RWPE2 (cell line): ENCODE measurements at regions not wholly inside any gene's neighbourhood (a gene's known extent, or its start where the extent isn't known, plus 50 kb on each side); places are given as distances from the start of the nearest gene placed in this dataset.

ENCODE experiments used
- ATAC-seq: fragments of 200-7000 bp; cut with Tn5 transposase; 3 replicates; pipeline ENCODE4 v1.9.1; 2021; ENCODE audit warnings: low read depth
- DNase-seq: peaks from one replicate; pipeline ENCODE4 v3.0.0-alpha.2; 2020; ENCODE audit warnings: low spot score
- H3K27ac ChIP-seq: fragments of 450-650 bp; 2 replicates; pipeline ENCODE4 v1.5.1; 2017; ENCODE audit warnings: mild to moderate bottlenecking; ENCODE audit not compliant: poor library complexity, severe bottlenecking
- H3K27me3 ChIP-seq: fragments of 250-450 bp; sonication (Bioruptor Pico); 2 replicates; pipeline ENCODE4 v1.5.1; 2021; ENCODE audit warnings: mild to moderate bottlenecking, moderate library complexity; ENCODE audit not compliant: insufficient read depth, poor library complexity, severe bottlenecking
- H3K36me3 ChIP-seq: fragments of 250-450 bp; sonication (Bioruptor Pico); 2 replicates; pipeline ENCODE4 v1.5.1; 2020; ENCODE audit warnings: low read depth, mild to moderate bottlenecking, moderate library complexity
- H3K4me1 ChIP-seq: fragments of 250-450 bp; sonication (Bioruptor Pico); 2 replicates; pipeline ENCODE4 v1.5.1; 2021; ENCODE audit warnings: mild to moderate bottlenecking, moderate library complexity; ENCODE audit not compliant: insufficient read depth, poor library complexity, severe bottlenecking
- H3K4me3 ChIP-seq: fragments of 250-450 bp; sonication (Bioruptor Pico); 2 replicates; pipeline ENCODE4 v1.5.1; 2021; ENCODE audit warnings: mild to moderate bottlenecking, moderate library complexity; ENCODE audit not compliant: severe bottlenecking
- H3K9me3 ChIP-seq: fragments of 250-450 bp; sonication (Bioruptor Pico); 2 replicates; pipeline ENCODE4 v1.5.1; 2021; ENCODE audit warnings: mild to moderate bottlenecking, moderate library complexity; ENCODE audit not compliant: severe bottlenecking
- CTCF ChIP-seq: fragments of 450-650 bp; IDR thresholded peaks from one replicate; pipeline ENCODE4 v1.5.1; 2017; ENCODE audit warnings: mild to moderate bottlenecking, moderate library complexity; ENCODE audit not compliant: poor library complexity, severe bottlenecking

- no peaks in the 10 kb centered on the region for H3K27me3 ChIP-seq
- DNase-seq (no peak), ATAC-seq (no peak)
- no peaks in the 10 kb centered on the region for H3K9me3 ChIP-seq
- no peak overlapping the region for H3K27ac ChIP-seq
- no peaks in the 10 kb centered on the region for H3K36me3 ChIP-seq
- no peak overlapping the region for H3K4me3 ChIP-seq
- no peak for TF ChIP-seq CTCF
- no peaks in the 10 kb centered on the region for H3K4me1 ChIP-seq
These were observed 609.4 kb upstream of the PCDH15 start for GRCh38 chr10:55410415-55410885.

- no peaks in the 10 kb centered on the region for H3K4me1 ChIP-seq
- H3K9me3 ChIP-seq = no peaks in the 10 kb centered on the region
- H3K4me3 ChIP-seq = no peak overlapping the region
- no peak overlapping the region for H3K27ac ChIP-seq
- ATAC-seq (no peak), DNase-seq (no peak)
- TF ChIP-seq CTCF = no peak
- H3K27me3 ChIP-seq = no peaks in the 10 kb centered on the region
- H3K36me3 ChIP-seq = no peaks in the 10 kb centered on the region
These were observed 603.1 kb upstream of the PCDH15 start for GRCh38 chr10:55404094-55404493.

- Histone ChIP-seq H3K4me1 (no peaks in the 10 kb centered on the region), H3K9me3 (no peaks in the 10 kb centered on the region), H3K27me3 (peaks cover 2% of the 10 kb centered on the region), H3K4me3 (no peak overlapping the region), H3K27ac (no peak overlapping the region), H3K36me3 (no peaks in the 10 kb centered on the region)
- DNase-seq (no peak), ATAC-seq (no peak)
- no peak for TF ChIP-seq CTCF
These were observed 599.2 kb upstream of the PCDH15 start for GRCh38 chr10:55400075-55400849.

GRCh38 chr10:55398497-55398882, 597.5 kb upstream of the PCDH15 start:
- no peak overlapping the region for H3K27ac ChIP-seq
- DNase-seq = no peak
- no peaks in the 10 kb centered on the region for H3K9me3 ChIP-seq
- H3K27me3 ChIP-seq = peaks cover 2% of the 10 kb centered on the region
- H3K36me3 ChIP-seq = no peaks in the 10 kb centered on the region
- no peak for TF ChIP-seq CTCF
- H3K4me3 ChIP-seq = no peak overlapping the region
- ATAC-seq = no peak
- H3K4me1 ChIP-seq = no peaks in the 10 kb centered on the region
